Loucy (cell line): ENCODE measurements at regions not wholly inside any gene's neighbourhood (a gene's known extent, or its start where the extent isn't known, plus 50 kb on each side); places are given as distances from the start of the nearest gene placed in this dataset.

ENCODE experiments used
- H2AFZ ChIP-seq: fragments of 200-600 bp; sonication (generic); 2 replicates; pipeline ENCODE4 v1.6.0; 2016; ENCODE audit warnings: antibody characterized with exemption, mild to moderate bottlenecking, low read length, moderate library complexity
- H3F3A ChIP-seq: fragments of 200-600 bp; 2 replicates; pipeline ENCODE4 v1.6.0; 2016; ENCODE audit warnings: antibody characterized with exemption, low read depth, mild to moderate bottlenecking
- H3K27me3 ChIP-seq: fragments of 200-600 bp; sonication (generic); 2 replicates; pipeline ENCODE4 v1.6.1; 2014; ENCODE audit warnings: low read length, mild to moderate bottlenecking; ENCODE audit not compliant: insufficient read depth, poor library complexity, severe bottlenecking
- H3K36me3 ChIP-seq: fragments of 200-600 bp; sonication (generic); 2 replicates; pipeline ENCODE4 v1.6.1; 2016; ENCODE audit warnings: low read length; ENCODE audit not compliant: insufficient read depth
- H3K4me1 ChIP-seq: fragments of 200-600 bp; sonication (generic); 2 replicates; pipeline ENCODE4 v1.5.1; 2014; ENCODE audit warnings: low read length, mild to moderate bottlenecking; ENCODE audit not compliant: insufficient read depth, poor library complexity, severe bottlenecking
- H3K4me2 ChIP-seq: fragments of 200-600 bp; sonication (generic); 2 replicates; pipeline ENCODE4 v1.6.0; 2014; ENCODE audit warnings: antibody characterized with exemption, low read length, low read depth, mild to moderate bottlenecking; ENCODE audit not compliant: poor library complexity, severe bottlenecking
- H3K4me3 ChIP-seq: fragments of 200-600 bp; sonication (generic); 2 replicates; pipeline ENCODE4 v1.5.1; 2014; ENCODE audit warnings: low read length, mild to moderate bottlenecking, mixed read lengths; ENCODE audit not compliant: poor library complexity, severe bottlenecking
- H3K79me2 ChIP-seq: fragments of 200-600 bp; sonication (generic); 2 replicates; pipeline ENCODE4 v1.6.1; 2014; ENCODE audit warnings: low read length; ENCODE audit not compliant: insufficient read depth
- H3K9ac ChIP-seq: fragments of 200-600 bp; sonication (generic); 2 replicates; pipeline ENCODE4 v1.6.0; 2014; ENCODE audit warnings: mild to moderate bottlenecking, low read depth, low read length, moderate library complexity; ENCODE audit not compliant: poor library complexity, severe bottlenecking
- H3K9me2 ChIP-seq: fragments of 200-600 bp; sonication (generic); replicated peaks from 2 replicates; pipeline ENCODE4 v1.6.1; 2016; ENCODE audit warnings: low read depth, low read length, mixed read lengths
- H3K9me3 ChIP-seq: fragments of 200-600 bp; sonication (generic); 2 replicates; pipeline ENCODE4 v1.6.1; 2014; ENCODE audit warnings: mild to moderate bottlenecking, antibody characterized with exemption, low read length, low read depth; ENCODE audit not compliant: insufficient read depth
- H4K20me1 ChIP-seq: fragments of 200-600 bp; sonication (generic); 2 replicates; pipeline ENCODE4 v1.6.0; 2014; ENCODE audit warnings: antibody characterized with exemption, low read length, mild to moderate bottlenecking; ENCODE audit not compliant: insufficient read depth, poor library complexity, severe bottlenecking
- EZH2phosphoT487 ChIP-seq: fragments of 200-600 bp; IDR thresholded peaks from 2 replicates; pipeline ENCODE4 v1.6.1; 2018; ENCODE audit warnings: antibody characterized with exemption, mild to moderate bottlenecking, moderate library complexity, borderline replicate concordance
- TF ChIP-seq, protein P1 (sequence below): fragments of 200-600 bp; sonication (generic); conservative IDR thresholded peaks from 2 replicates; pipeline ENCODE4 v1.5.1; 2014; ENCODE audit warnings: mild to moderate bottlenecking, antibody characterized with exemption, low read length

- Histone ChIP-seq H3K36me3 (no peaks in the 10 kb centered on the region), H3K9ac (no peak overlapping the region), H3K9me2 (no peaks in the 10 kb centered on the region), H4K20me1 (no peaks in the 10 kb centered on the region), H2AFZ (no peak overlapping the region), H3K9me3 (no peaks in the 10 kb centered on the region), H3K4me3 (no peak overlapping the region), H3K79me2 (no peaks in the 10 kb centered on the region), H3K4me2 (no peak overlapping the region), H3K27me3 (no peaks in the 10 kb centered on the region), H3F3A (no peaks in the 10 kb centered on the region), H3K4me1 (no peaks in the 10 kb centered on the region)
- TF ChIP-seq, protein P1, sequence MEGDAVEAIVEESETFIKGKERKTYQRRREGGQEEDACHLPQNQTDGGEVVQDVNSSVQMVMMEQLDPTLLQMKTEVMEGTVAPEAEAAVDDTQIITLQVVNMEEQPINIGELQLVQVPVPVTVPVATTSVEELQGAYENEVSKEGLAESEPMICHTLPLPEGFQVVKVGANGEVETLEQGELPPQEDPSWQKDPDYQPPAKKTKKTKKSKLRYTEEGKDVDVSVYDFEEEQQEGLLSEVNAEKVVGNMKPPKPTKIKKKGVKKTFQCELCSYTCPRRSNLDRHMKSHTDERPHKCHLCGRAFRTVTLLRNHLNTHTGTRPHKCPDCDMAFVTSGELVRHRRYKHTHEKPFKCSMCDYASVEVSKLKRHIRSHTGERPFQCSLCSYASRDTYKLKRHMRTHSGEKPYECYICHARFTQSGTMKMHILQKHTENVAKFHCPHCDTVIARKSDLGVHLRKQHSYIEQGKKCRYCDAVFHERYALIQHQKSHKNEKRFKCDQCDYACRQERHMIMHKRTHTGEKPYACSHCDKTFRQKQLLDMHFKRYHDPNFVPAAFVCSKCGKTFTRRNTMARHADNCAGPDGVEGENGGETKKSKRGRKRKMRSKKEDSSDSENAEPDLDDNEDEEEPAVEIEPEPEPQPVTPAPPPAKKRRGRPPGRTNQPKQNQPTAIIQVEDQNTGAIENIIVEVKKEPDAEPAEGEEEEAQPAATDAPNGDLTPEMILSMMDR: no peak
- no peak for TF ChIP-seq EZH2phosphoT487
Observed at GRCh38 chr3:80297720-80298119, 529.9 kb upstream of the ROBO1 start.

DNA sequence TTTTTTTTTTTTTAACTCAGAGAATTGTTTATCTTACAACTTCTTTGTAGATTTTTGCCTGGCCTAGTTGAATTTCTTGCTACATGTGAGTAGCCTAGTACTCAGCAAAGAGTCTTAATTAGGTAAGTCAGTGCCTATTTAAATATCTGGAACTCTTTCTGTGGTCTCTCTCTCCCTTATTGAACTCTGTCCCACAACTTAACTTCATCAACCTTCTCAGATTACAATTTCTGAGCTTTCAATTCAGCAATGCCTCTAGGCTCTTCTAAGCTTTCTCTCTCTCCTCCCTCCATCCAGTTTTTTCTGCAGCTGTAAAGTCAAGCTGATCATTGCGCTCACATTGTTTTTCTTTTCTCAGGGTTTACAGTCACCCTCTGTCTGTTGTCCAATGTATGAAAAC, 517.6 kb upstream of the ROBO1 start:
- TF ChIP-seq, protein P1: no peak
- TF ChIP-seq EZH2phosphoT487: no peak
- 0 out of 2 replicates have a peak, but pooled peaks cover 3% of the 10 kb centered on the region for H3K9me2 ChIP-seq
- H4K20me1 ChIP-seq: no peaks in the 10 kb centered on the region
- H3K4me2 ChIP-seq: no peak overlapping the region
- no peak overlapping the region for H2AFZ ChIP-seq
- no peak overlapping the region for H3K4me3 ChIP-seq
- no peaks in the 10 kb centered on the region for H3K27me3 ChIP-seq
- no peaks in the 10 kb centered on the region for H3K79me2 ChIP-seq
- H3K9ac ChIP-seq: no peak overlapping the region
- no peaks in the 10 kb centered on the region for H3K9me3 ChIP-seq
- no peaks in the 10 kb centered on the region for H3F3A ChIP-seq
- no peaks in the 10 kb centered on the region for H3K4me1 ChIP-seq
- no peaks in the 10 kb centered on the region for H3K36me3 ChIP-seq

GRCh38 chr3:80283783-80284182, 516.0 kb upstream of the ROBO1 start:
- H3K36me3 ChIP-seq: no peaks in the 10 kb centered on the region
- no peak overlapping the region for H2AFZ ChIP-seq
- no peaks in the 10 kb centered on the region for H4K20me1 ChIP-seq
- no peaks in the 10 kb centered on the region for H3K9me3 ChIP-seq
- no peak overlapping the region for H3K4me2 ChIP-seq
- no peak overlapping the region for H3K9ac ChIP-seq
- no peaks in the 10 kb centered on the region for H3K4me1 ChIP-seq
- TF ChIP-seq EZH2phosphoT487: no peak
- TF ChIP-seq, protein P1: no peak
- no peaks in the 10 kb centered on the region for H3F3A ChIP-seq
- no peaks in the 10 kb centered on the region for H3K79me2 ChIP-seq
- H3K27me3 ChIP-seq: no peaks in the 10 kb centered on the region
- no peak overlapping the region for H3K4me3 ChIP-seq
- H3K9me2 ChIP-seq: no peaks in the 10 kb centered on the region
